Spinal cord (tissue), 9 donors: ENCODE measurements at regions not wholly inside any gene's neighbourhood (a gene's known extent, or its start where the extent isn't known, plus 50 kb on each side); places are given as distances from the start of the nearest gene placed in this dataset.
A peak's percentile ranks its signal among the peaks of the same experiment; 100 is the strongest.

ENCODE experiments used
- DNase-seq, 6 donors: peaks; one replicate each; pipeline versions ENCODE4 v3.0.0 to v3.0.0-alpha.2; 2013 to 2015; ENCODE audit warnings: low spot score in 6 of 6, low read depth in 4 of 6
- H3K27ac ChIP-seq: one replicate; pipeline ENCODE4 v1.5.1; 2013; ENCODE audit warnings: low read depth, low read length, control low read depth
- H3K27me3 ChIP-seq: one replicate; pipeline ENCODE4 v1.6.1; 2013; ENCODE audit warnings: low read length; ENCODE audit not compliant: control insufficient read depth, insufficient read depth
- H3K36me3 ChIP-seq: one replicate; pipeline ENCODE4 v1.6.1; 2013; ENCODE audit warnings: low read length; ENCODE audit not compliant: control insufficient read depth, insufficient read depth
- H3K4me1 ChIP-seq: one replicate; pipeline ENCODE4 v1.6.1; 2013; ENCODE audit warnings: low read length; ENCODE audit not compliant: control insufficient read depth, insufficient read depth
- H3K4me3 ChIP-seq: one replicate; pipeline ENCODE4 v1.5.1; 2013; ENCODE audit warnings: low read depth, low read length, control low read depth
- H3K9me3 ChIP-seq: one replicate; pipeline ENCODE4 v1.6.1; 2013; ENCODE audit warnings: low read length; ENCODE audit not compliant: control insufficient read depth, insufficient read depth
- WGBS: methylation state at CpG from one replicate; pipeline ENCODE4 v1.1.5; 2013; ENCODE audit warnings: missing lambda C conversion rate; ENCODE audit not compliant: insufficient coverage; 5-methylcytosine and 5-hydroxymethylcytosine counted together
- donor health status: healthy.

GRCh38 chrX:45766981-45767501 lies 566.4 kb upstream of the DIPK2B start:
- Histone ChIP-seq H3K36me3 (no peaks in the 10 kb centered on the region), H3K9me3 (no peaks in the 10 kb centered on the region), H3K27me3 (peaks cover 15% of the 10 kb centered on the region), H3K4me3 (peak overlapping the region; percentile 48), H3K4me1 (no peaks in the 10 kb centered on the region), H3K27ac (peak overlapping the region; percentile 65)
- no CpG with 5 or more reads among the region's 3 CpGs for WGBS
- DNase-seq, result peak in 3 of 6 donors; percentile 12 to 57 (median 45)

DNA sequence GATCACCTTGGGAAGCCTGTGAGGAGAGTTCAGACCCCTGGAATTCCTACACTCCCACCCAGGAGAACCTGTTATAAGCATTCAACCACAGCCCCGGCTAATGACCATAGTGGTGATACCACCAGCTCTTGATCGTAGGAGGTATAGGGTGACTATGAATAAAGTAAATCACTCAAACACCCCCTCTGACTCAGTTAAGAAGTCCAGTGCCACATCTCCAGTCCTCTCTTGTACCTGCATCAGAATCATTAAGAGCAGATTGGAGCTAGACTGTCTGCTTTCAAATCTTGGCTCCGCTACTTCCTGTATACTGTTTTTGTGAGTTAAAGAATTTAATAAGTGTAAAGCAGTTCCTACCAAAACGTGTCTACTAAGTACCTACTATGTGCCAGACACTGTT lies 565.1 kb upstream of the DIPK2B start:
- no peak for DNase-seq
- no peaks in the 10 kb centered on the region for H3K36me3 ChIP-seq
- H3K4me1 ChIP-seq, result no peaks in the 10 kb centered on the region
- peaks cover 11% of the 10 kb centered on the region for H3K27me3 ChIP-seq
- H3K4me3 ChIP-seq, result no peak overlapping the region
- no CpG with 5 or more reads among the region's 4 CpGs for WGBS
- H3K27ac ChIP-seq, result no peak overlapping the region
- no peaks in the 10 kb centered on the region for H3K9me3 ChIP-seq

- Histone ChIP-seq H3K27me3 (peaks cover 12% of the 10 kb centered on the region), H3K4me1 (no peaks in the 10 kb centered on the region), H3K36me3 (no peaks in the 10 kb centered on the region), H3K9me3 (no peaks in the 10 kb centered on the region), H3K4me3 (no peak overlapping the region), H3K27ac (no peak overlapping the region)
- no CpG with 5 or more reads among the region's 1 CpG for WGBS
- no peak for DNase-seq
These were observed 564.6 kb upstream of the DIPK2B start for GRCh38 chrX:45765281-45765680.

- no peak for DNase-seq
- Histone ChIP-seq H3K27ac (no peak overlapping the region), H3K27me3 (peaks cover 12% of the 10 kb centered on the region), H3K4me1 (no peaks in the 10 kb centered on the region), H3K36me3 (no peaks in the 10 kb centered on the region), H3K9me3 (no peaks in the 10 kb centered on the region), H3K4me3 (no peak overlapping the region)
- whole genome bisulfite sequencing, result 100% methylated on average over 1 of the region's 6 CpGs
These were observed 562.3 kb upstream of the DIPK2B start for GRCh38 chrX:45762699-45763647.

- no peaks in the 10 kb centered on the region for H3K9me3 ChIP-seq
- WGBS, result 40% methylated on average over 1 of the region's 4 CpGs
- H3K27ac ChIP-seq, result no peak overlapping the region
- no peaks in the 10 kb centered on the region for H3K4me1 ChIP-seq
- no peaks in the 10 kb centered on the region for H3K36me3 ChIP-seq
- DNase-seq, result no peak
- H3K4me3 ChIP-seq, result no peak overlapping the region
- H3K27me3 ChIP-seq, result peaks cover 12% of the 10 kb centered on the region
These were observed 561.2 kb upstream of the DIPK2B start for GRCh38 chrX:45761920-45762319.

DNA sequence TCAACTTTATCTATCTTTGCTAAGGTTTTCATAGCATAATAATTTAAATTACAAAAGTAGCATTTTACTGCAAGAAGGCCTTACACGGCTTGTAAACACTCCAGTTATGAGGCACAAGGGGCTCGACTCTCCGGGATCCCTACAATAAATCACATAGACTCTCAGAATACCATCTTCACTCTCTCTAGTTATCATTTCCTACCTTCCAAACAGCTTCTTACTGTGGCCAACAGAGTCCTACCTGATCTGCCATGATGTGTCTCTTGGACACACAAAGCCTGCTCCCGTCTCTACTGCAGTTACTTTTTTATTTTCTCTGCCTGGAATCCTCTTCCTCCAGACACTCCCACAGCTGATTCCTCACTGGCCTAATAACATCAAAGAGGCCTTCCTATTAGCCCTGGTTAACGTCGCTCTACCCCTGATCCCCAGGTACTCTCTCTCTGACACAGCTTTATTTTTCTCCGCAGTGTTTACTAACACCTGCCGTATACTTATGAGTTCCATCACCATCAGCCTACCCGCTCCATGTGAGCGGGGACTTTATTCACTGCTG lies 559.6 kb upstream of the DIPK2B start:
- no peaks in the 10 kb centered on the region for H3K36me3 ChIP-seq
- H3K4me1 ChIP-seq, result no peaks in the 10 kb centered on the region
- peaks cover 12% of the 10 kb centered on the region for H3K27me3 ChIP-seq
- WGBS, result 69% methylated on average over 7 of the region's 10 CpGs
- no peaks in the 10 kb centered on the region for H3K9me3 ChIP-seq
- no peak for DNase-seq
- no peak overlapping the region for H3K4me3 ChIP-seq
- no peak overlapping the region for H3K27ac ChIP-seq

GRCh38 chrX:45758738-45759397 lies 558.2 kb upstream of the DIPK2B start:
- Histone ChIP-seq H3K9me3 (no peaks in the 10 kb centered on the region), H3K27me3 (peaks cover 12% of the 10 kb centered on the region), H3K4me3 (no peak overlapping the region), H3K27ac (no peak overlapping the region), H3K4me1 (no peaks in the 10 kb centered on the region), H3K36me3 (no peaks in the 10 kb centered on the region)
- no peak for DNase-seq
- 40% methylated on average over 1 of the region's 3 CpGs for WGBS

GRCh38 chrX:45758319-45758718 lies 557.6 kb upstream of the DIPK2B start:
- Histone ChIP-seq H3K4me1 (no peaks in the 10 kb centered on the region), H3K27me3 (peaks cover 12% of the 10 kb centered on the region), H3K4me3 (no peak overlapping the region), H3K36me3 (no peaks in the 10 kb centered on the region), H3K27ac (no peak overlapping the region), H3K9me3 (no peaks in the 10 kb centered on the region)
- 94% methylated on average over 3 of the region's 7 CpGs for WGBS
- no peak for DNase-seq

DNA sequence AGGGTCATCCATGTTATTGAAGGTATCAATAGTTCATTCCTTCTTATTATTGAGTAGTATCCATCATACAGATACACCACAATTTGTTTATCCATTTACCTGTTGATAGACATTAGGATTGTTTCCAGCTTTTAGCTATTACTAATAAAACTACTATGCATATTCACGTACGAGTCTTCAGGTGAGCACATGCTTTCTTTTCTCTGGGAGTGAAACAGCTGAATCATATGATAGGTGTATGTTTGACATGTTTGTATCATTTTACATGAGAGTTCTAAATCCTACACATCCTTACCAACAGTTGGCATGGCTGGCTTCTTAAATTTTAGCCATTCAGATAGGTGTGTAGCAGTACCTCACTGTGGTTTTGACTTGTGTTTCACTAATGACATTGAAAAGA lies 556.6 kb upstream of the DIPK2B start:
- Histone ChIP-seq H3K9me3 (no peaks in the 10 kb centered on the region), H3K27ac (no peak overlapping the region), H3K4me1 (no peaks in the 10 kb centered on the region), H3K27me3 (peaks cover 12% of the 10 kb centered on the region), H3K36me3 (no peaks in the 10 kb centered on the region), H3K4me3 (no peak overlapping the region)
- WGBS, result no CpG with 5 or more reads among the region's 2 CpGs
- no peak for DNase-seq
